HG03457 (cell line): ENCODE measurements at regions not wholly inside any gene's neighbourhood (a gene's known extent, or its start where the extent isn't known, plus 50 kb on each side); places are given as distances from the start of the nearest gene placed in this dataset.
"Not testable (repeated sequence)": the region's sequence is repeated elsewhere in the genome, so short reads cannot be mapped to it uniquely, and the experiment has no call there.

Experiments
- ATAC-seq: cut with Tn5 transposase; IDR thresholded peaks from one replicate; pipeline ENCODE4 v1.9.1; 2021; ENCODE audit warnings: moderate number of reproducible peaks; ENCODE audit not compliant: unreplicated experiment

- no peak for ATAC-seq
Measured at GRCh38 chr3:69647511-69648110, 91.7 kb upstream of the MITF start.

- ATAC-seq: no peak
Measured at GRCh38 chr3:69647081-69647480, 92.2 kb upstream of the MITF start.

GRCh38 chr3:69646287-69647067, 92.8 kb upstream of the MITF start:
- ATAC-seq: no peak

- ATAC-seq: no peak
Measured at GRCh38 chr3:69642606-69643005, 96.7 kb upstream of the MITF start.

- no peak for ATAC-seq
Measured at GRCh38 chr3:69639851-69640250, 99.4 kb upstream of the MITF start.

GRCh38 chr3:69628951-69629350, 110.3 kb upstream of the MITF start:
- no peak for ATAC-seq

- no peak for ATAC-seq
Measured at GRCh38 chr3:69613286-69613685, 126.0 kb upstream of the MITF start.

GRCh38 chr3:69612791-69613190, 126.5 kb upstream of the MITF start:
- no peak for ATAC-seq

GRCh38 chr3:69609566-69609965, 129.7 kb upstream of the MITF start:
- ATAC-seq: not testable (repeated sequence)

- no peak for ATAC-seq
Measured at GRCh38 chr3:69607466-69608305, 131.6 kb upstream of the MITF start.

- ATAC-seq: no peak
Measured at GRCh38 chr3:69605867-69606266, 133.4 kb upstream of the MITF start.

GRCh38 chr3:69604735-69605450, 134.4 kb upstream of the MITF start:
- ATAC-seq: no peak

GRCh38 chr3:69602112-69602511, 137.2 kb upstream of the MITF start:
- no peak for ATAC-seq

GRCh38 chr3:69594286-69594685, 145.0 kb upstream of the MITF start:
- no peak for ATAC-seq

GRCh38 chr3:69591164-69591736, 148.0 kb upstream of the MITF start:
- no peak for ATAC-seq

GRCh38 chr3:69590111-69590510, 149.2 kb upstream of the MITF start:
- ATAC-seq: no peak

GRCh38 chr3:69588170-69588569, 151.1 kb upstream of the MITF start:
- ATAC-seq: no peak

- no peak for ATAC-seq
Measured at GRCh38 chr3:69585472-69585871, 153.8 kb upstream of the MITF start.

GRCh38 chr3:69582044-69582443, 157.2 kb upstream of the MITF start:
- no peak for ATAC-seq

GRCh38 chr3:69579306-69580041, 159.8 kb upstream of the MITF start:
- no peak for ATAC-seq
